ENCODE measurements at regions not wholly inside any gene's neighbourhood (a gene's known extent, or its start where the extent isn't known, plus 50 kb on each side); places are given as distances from the start of the nearest gene placed in this dataset.

DNA sequence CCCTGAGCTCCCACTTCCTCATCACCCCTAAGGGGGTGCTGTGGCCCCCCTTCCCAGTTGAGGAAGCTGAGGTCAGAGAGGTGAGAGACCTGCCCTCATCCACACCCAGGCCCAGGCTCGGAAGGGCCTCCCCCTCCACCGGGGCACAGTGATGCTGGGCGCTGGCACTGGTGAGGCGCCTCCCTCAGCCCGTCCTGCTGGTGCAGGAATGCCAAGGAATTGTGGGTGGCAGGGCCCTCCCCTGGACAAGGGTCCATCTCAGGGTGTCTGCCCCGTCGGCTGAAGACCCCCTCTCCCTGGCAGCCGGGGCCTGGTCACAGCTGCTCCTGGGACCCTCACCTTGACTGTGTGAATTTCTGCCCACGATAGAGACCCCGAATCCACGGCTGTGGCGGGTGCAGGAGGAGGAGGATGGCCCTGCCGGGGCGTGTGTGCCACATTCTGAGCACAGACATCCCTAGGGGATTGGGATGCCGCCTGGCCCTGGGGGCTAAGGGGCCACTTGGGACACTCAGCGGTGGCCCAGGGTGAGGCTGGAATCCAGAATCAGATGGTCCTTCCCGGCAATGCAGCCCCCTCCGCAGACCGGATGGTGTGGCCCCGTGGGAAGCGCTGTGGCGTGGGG, 70.2 kb upstream of the GATA5 start:
- no peak for DNase-seq

GRCh38 chr20:62546606-62547005, 70.8 kb upstream of the GATA5 start:
- DNase-seq, result no peak

GRCh38 chr20:62547364-62547763, 71.6 kb upstream of the GATA5 start:
- DNase-seq, result no peak

DNA sequence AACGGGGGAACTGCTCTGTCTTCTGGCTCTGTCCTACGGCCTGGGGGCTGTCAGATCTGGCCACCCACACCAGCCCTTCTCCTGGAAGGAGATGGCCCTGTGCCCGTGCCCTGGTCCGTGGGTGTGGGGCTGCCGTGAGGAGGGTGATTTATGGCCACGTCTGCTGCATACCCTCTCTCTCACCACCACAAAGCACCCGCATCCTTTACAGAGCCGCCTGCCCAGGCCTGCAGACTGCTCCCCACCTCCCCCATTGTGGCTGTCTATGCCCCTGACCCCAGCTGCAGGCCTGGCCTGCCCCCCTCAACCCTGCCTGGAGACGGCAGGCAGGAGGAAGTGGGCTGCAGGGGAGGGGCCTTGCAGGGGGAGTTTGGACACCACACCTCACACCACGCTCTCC, 72.7 kb upstream of the GATA5 start:
- no peak for DNase-seq

- no peak for DNase-seq
Observed at GRCh38 chr20:62549029-62549428, 73.2 kb upstream of the GATA5 start.

GRCh38 chr20:62549499-62550086, 73.8 kb upstream of the GATA5 start:
- no peak for DNase-seq

DNA sequence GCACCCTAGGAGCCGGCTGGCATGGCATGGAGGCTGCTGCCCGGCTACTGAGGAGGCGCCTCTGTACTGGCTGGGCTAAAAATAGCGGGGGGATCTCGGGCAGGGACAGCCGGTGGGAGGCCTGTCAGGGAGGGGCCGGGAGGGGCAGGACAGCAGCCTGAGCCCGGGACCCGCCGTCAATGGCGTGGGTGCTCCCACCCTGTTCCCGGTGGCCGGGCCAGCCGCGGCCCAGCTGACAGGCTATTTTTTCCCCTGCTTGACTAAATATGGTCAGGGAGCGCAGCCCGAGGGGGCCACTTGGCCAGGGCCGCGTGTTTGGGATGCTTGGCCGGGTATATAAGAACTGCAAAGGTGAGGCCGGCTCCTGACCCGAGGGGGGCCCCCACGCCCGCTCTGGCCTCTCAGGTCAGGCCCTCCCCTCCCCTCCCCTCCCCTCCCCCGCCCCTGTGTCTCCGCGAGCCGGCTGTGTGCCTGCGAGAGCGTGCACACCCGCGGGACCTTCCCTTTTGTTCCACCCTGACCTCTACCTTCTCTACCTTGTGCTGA, 74.4 kb upstream of the GATA5 start:
- no peak for DNase-seq

DNA sequence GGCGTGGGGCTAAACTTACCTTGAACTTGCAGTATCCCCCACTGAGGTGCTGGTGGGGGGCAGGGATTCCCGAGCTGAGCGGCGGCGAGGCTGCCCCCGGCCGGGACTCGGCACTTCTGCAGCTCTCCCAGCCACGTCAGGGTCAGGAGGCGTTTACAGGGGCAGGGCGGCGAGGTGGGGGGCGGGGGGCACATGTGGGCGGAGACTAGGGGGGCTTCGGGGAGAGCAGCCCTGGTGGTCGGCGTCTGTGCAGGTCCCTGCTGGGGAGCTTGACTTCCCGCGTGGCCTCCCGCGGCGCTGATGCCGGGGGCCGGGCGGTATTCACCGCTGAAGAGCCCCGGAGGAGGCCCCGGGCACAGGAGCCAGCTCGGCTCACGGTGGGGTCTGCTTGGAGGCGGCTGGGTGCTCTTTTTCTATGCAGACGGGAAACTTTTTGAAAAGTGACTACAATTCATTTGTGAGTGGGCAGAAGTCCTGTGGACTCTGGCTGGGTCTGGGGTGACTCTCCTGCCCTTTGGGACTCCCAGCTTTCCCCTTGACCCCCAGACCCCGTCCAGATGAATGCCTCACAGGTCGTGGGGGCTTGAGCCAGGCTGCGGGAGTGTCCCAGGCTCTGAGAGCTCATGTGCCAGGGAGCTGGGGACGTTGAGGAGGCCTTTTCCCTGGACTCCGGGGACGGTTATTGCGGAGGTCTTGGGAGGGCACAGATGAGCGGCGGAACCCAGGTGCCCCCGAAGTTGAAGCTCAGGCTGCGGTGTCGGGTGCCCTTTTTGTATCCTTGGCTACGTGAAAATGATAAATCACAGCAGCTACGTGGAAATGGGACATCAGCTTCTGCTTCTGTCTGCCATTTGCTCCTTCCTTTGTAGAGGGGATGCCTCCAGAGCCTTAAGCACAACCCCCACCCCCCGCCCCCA, 75.9 kb upstream of the GATA5 start:
- no peak for DNase-seq

DNA sequence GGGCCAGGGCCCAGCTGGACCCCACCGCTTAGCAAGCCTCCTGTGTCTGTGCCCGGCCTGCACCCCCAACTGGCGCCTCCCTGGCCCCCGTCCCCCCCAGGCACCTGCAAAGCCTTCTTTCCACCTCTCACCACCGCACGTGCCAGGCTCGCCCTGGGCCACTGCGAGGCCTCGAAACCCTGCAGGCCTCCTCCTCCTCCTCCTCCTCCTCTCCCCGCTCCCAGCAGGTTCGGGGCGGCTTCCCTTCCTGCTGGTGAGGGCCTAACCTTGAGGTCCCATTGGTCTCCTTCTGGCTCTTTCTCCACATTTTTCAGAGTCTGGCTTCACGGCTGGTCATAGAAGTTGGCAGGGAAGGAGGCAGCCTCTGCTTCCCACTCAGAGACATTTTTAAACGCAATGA, 76.8 kb upstream of the GATA5 start:
- DNase-seq, result no peak

DNA sequence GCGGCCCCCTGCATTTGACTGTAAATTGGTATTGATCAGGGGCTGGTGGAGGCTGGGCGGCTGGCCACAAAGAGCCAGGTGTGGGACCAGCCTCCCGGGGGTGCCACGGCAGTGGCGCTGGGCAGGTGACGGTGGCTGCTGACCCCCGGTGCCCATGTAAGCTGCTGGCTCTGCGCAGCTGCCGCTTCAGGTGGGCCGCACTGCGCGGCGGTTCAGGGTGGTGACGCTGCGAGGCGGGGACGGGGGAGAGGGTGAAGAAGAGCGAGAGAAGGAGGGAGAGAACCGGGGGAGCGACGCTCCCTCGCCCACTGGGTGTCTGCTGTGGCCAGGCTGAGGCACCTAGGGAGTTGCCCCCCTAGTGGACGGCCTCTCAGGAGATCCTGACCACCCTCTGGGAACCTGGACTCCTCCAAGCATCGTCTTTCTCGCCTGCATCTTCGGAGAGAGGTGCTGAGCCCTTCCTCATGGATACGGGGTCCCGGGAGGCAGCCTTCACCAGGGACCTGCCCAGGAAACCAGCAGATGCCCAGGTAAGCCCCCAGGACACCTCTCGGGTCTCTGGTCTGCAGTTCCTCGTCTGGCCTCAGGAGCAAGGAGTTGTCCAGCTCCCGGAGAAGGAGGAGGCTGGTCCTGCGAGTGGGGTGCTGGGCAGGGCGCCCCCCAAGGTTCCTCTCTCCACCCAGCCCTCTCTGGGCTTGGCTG, 77.5 kb upstream of the GATA5 start:
- DNase-seq, result no peak

GRCh38 chr20:62553838-62554161, 78.0 kb upstream of the GATA5 start:
- no peak for DNase-seq

DNA sequence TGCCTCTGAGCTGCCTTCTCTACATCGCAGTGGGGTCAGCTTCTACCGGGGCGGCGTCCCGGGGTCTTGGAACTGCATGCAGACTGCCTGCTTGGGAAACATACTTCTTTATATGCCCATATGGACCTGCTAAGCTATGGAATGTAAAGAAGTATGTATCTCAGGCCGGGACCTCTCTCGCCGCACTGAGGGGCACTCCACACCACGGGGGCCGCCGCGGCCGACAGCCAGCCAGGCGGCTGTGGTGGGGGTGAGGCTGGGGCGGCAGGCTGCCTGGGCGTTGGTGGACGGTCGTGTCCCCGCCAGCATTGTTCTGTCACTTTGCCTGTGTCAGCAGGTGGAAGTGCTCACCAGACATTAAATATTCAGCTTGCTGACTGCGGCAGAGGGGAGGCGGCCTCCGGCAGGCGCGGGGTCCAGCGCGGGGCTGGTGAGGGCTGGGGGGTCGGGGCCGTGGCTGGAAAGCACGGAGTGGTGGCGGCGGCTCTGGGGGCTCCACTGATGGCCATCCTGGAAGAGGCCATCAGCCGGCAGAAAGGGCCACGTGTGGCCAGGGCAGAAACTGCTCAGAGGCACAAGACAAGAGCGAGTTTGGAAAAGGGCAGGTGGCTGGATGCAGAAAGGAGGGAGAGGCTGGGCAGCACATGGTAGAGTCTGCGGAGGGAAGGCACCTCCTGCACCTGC, 78.6 kb upstream of the GATA5 start:
- no peak for DNase-seq

- no peak for DNase-seq
Observed at GRCh38 chr20:62554898-62555641, 79.3 kb upstream of the GATA5 start.

DNA sequence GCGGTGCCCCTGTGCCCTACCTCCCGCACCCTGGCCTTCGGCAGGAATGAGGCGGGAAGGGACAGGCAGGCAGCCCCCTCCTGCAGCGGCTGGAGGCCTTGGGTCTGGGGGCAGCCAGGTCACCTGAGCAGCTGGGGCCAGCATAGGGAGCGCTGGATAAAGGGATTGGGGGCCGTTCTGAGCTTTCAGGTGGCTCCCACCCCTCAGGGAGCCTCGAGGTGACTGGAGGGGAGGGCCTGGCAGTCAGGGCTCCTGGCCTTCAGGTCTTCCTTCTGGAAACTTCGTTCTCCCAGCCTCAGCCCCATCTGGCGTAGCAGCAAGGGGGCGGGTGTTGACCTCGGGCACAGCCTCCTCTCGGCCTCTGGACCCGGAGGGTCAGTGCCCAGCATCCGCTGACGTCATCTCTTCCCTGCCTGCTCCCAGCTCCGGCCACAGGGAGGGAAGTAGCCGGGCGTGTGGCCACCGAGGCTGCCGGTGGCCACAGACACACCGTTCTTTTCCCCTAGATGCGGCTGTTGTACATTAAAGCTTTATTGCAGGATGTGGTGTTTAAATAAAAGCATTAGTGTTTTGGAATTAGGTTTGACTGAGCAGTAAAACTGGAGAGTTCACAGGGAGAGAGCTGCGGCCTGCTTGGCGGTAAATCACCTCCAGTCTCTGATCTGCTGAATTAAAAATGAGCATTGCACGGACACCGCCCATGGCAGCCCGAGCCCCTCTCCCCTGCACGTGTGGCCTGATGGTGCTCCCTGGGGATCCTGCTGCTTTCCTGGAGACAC, 80.0 kb upstream of the GATA5 start:
- DNase-seq, result no peak

DNA sequence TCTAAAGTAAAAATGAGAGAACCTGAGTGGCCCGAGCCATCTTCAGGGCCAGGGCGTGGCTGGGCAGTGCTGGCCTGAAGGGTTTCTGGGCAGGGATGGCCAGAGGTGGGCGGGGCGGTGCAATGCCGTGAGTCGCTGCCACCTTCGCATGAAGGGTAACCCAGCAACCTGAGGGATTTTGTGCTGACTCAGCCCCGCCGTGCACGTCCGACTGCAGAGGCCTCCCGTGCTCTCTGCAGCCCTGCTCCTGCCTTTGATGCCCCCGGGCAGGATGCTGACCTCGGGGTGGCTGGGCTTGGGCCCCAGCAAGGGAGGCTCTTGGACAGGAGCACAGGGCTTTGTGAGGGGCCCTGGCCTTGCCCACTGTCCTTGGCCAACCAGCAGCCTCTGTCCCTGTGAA, 81.7 kb upstream of the GATA5 start:
- no peak for DNase-seq

GRCh38 chr20:62557999-62558408, 82.2 kb upstream of the GATA5 start:
- no peak for DNase-seq

GRCh38 chr20:62558779-62559178, 83.0 kb upstream of the GATA5 start:
- no peak for DNase-seq

DNA sequence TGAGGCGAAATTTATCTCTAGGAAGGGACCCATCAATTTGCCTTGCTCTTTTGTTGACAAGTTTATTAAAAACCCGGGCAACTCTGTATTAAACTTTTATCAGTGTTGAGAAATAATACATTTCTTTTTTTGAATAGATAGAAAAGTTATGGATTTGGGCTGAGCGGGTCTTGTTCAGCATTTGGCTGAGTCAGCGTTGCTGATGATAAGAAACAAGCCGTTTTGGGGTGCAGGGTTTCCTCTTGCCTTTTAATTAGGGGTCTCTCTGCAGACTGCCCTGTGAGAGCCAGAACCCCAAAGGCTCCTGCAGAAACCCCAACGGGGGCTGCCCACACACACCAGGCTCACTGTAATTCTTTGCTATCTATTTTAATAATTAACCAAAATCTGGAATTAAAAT, 82.1 kb upstream of the SLCO4A1 start:
- DNase-seq, result no peak

DNA sequence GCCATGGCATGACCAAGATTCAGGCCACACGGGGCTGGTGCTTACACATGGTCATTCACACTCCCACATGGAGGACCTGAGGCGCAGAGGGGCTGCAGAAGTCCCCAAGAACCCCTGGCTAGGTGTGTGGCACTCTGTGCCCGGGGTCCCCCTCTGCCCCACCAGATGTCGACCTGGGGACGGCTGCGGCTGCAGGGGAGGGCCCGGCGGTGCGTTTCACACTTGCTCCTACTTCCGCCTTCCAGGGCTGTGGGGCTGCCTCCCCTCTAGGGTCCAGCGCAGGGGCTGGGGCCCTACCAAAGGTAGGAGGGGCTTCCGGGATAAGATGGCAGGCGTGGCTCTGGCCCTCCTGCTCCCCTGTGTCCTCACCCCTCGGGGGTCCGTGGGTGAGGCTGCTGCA, 81.1 kb upstream of the SLCO4A1 start:
- no peak for DNase-seq

DNA sequence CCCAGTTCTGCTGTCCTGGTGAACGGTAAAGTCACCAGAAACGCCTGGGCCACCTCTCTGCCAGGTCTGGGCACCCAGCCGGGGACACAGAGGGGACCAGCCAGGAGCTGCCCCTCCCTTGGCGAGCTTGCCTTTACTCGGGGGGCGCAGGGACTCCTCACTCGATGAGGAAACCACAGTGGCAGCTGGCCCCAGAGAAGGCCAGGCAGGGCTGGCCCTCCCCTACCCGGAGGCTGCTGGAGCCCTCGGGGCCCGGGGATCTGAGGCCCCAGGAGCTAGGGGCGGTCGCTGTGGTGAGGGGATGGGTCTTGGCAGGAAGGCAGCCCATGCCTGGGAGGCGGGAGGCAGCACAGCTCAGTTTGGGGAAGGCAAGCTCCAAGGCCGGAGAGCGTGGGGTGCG, 80.4 kb upstream of the SLCO4A1 start:
- no peak for DNase-seq

DNA sequence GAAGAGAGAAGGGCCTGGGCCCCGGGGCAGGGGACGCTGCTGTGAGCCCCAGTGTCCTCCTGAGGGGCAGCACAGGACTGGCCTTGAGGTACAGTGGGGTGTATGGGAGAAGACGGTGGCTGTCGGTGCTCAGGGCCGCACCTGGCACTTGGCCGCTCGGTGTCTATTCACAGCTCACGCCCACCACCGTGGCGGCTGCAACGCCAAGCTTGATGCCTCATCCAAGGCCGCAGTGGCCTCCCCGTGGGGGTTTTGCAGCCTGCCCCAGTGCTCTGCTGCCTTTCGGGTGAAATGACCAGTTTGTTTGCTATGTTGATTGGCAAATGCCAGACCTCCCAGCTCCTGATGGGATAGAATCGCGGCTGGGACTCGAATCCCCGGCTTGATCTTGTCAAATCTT, 79.5 kb upstream of the SLCO4A1 start:
- no peak for DNase-seq

Data from NCI-H1694 treated with DMSO at 0.1 percent for 48 hours (cell line).